ENCODE measurements at regions not wholly inside any gene's neighbourhood (a gene's known extent, or its start where the extent isn't known, plus 50 kb on each side); places are given as distances from the start of the nearest gene placed in this dataset.

DNA sequence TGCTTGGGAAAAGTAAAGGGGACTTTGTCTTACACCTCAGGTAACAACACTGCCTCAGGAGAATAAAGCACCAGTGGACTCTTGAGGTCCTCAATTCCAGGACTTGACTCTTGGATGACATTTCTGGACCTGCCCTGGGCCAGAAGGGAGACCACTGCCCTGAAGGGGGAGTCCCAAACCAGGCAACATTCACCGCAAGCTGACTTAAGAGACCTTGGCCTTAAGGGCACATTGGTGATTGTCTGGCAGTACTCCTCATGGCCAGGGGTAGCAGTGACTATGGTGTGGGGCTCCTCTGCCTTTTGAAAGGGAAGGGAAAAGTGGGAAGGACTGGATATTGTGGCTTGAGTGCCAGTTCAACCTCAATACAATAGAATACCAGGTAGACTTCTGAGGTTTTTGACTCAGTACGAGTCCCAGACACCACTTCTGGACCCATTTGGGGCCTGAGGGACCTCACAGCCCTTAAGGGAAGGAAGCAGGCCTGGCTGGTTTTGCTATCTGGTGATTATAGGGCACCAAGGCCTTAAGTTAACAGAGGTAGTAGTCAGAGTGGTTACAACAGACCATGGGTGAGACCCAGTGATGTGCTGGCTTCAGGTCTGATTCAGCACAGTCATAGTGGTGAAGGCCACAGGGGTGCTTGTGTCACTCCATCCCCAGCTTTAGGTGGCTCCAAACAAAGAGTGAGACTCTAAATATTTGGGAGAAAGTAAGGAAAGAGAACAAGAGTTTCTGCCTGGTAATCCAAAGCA lies 121.2 kb upstream of the TET2 start:
- Mint-ChIP-seq H3K4me3 (no peak overlapping the region), H3K27me3 (ENCODE audit: insufficient read depth, low read depth, poor library complexity) (no peaks in the 10 kb centered on the region), H3K9me3 (no peaks in the 10 kb centered on the region), H3K27ac (no peak overlapping the region), H3K36me3 (ENCODE audit: low read depth) (no peaks in the 10 kb centered on the region), H3K4me1 (no peaks in the 10 kb centered on the region)
- ATAC-seq (peak; percentile 84), DNase-seq (ENCODE audit: low spot score) (peak; percentile 36)
- Histone ChIP-seq H3K9me2 (ENCODE audit: insufficient read depth) (0 out of 2 replicates have a peak, but pooled peaks cover 7% of the 10 kb centered on the region), H3K27ac (ENCODE audit: low read depth) (no peak overlapping the region), H3K79me2 (replicated peaks; ENCODE audit: insufficient read depth) (no peaks in the 10 kb centered on the region), H3K4me2 (no peak overlapping the region), H4K20me1 (replicated peaks; ENCODE audit: insufficient read depth) (no peaks in the 10 kb centered on the region; the same call in 1 of the 2 replicates), H3K27me3 (ENCODE audit: insufficient read depth) (no peaks in the 10 kb centered on the region), H3K36me3 (ENCODE audit: insufficient read depth) (no peaks in the 10 kb centered on the region), H3F3A (replicated peaks; ENCODE audit: low read depth) (no peaks in the 10 kb centered on the region), H3K4me1 (ENCODE audit: insufficient read depth) (no peaks in the 10 kb centered on the region), H2AFZ (no peak overlapping the region), H3K4me3 (no peak overlapping the region)
- TF ChIP-seq, protein P1, sequence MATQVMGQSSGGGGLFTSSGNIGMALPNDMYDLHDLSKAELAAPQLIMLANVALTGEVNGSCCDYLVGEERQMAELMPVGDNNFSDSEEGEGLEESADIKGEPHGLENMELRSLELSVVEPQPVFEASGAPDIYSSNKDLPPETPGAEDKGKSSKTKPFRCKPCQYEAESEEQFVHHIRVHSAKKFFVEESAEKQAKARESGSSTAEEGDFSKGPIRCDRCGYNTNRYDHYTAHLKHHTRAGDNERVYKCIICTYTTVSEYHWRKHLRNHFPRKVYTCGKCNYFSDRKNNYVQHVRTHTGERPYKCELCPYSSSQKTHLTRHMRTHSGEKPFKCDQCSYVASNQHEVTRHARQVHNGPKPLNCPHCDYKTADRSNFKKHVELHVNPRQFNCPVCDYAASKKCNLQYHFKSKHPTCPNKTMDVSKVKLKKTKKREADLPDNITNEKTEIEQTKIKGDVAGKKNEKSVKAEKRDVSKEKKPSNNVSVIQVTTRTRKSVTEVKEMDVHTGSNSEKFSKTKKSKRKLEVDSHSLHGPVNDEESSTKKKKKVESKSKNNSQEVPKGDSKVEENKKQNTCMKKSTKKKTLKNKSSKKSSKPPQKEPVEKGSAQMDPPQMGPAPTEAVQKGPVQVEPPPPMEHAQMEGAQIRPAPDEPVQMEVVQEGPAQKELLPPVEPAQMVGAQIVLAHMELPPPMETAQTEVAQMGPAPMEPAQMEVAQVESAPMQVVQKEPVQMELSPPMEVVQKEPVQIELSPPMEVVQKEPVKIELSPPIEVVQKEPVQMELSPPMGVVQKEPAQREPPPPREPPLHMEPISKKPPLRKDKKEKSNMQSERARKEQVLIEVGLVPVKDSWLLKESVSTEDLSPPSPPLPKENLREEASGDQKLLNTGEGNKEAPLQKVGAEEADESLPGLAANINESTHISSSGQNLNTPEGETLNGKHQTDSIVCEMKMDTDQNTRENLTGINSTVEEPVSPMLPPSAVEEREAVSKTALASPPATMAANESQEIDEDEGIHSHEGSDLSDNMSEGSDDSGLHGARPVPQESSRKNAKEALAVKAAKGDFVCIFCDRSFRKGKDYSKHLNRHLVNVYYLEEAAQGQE (IDR thresholded peaks at IDR 0.05; ENCODE audit: unreplicated experiment) = no peak
- TF ChIP-seq STAT1 (IDR thresholded peaks at IDR 0.05; ENCODE audit: unreplicated experiment) (no peak), POLR2AphosphoS5 (IDR thresholded peaks at IDR 0.05; ENCODE audit: low read depth) (no peak), CREB1 (CRISPR knock-in tag; IDR thresholded peaks at IDR 0.05; ENCODE audit: low read depth) (no peak)
- TF ChIP-seq, protein P2, sequence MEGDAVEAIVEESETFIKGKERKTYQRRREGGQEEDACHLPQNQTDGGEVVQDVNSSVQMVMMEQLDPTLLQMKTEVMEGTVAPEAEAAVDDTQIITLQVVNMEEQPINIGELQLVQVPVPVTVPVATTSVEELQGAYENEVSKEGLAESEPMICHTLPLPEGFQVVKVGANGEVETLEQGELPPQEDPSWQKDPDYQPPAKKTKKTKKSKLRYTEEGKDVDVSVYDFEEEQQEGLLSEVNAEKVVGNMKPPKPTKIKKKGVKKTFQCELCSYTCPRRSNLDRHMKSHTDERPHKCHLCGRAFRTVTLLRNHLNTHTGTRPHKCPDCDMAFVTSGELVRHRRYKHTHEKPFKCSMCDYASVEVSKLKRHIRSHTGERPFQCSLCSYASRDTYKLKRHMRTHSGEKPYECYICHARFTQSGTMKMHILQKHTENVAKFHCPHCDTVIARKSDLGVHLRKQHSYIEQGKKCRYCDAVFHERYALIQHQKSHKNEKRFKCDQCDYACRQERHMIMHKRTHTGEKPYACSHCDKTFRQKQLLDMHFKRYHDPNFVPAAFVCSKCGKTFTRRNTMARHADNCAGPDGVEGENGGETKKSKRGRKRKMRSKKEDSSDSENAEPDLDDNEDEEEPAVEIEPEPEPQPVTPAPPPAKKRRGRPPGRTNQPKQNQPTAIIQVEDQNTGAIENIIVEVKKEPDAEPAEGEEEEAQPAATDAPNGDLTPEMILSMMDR (conservative IDR thresholded peaks at IDR 0.05; ENCODE audit: low read depth in 2 of 2) = peak; percentile 34 to 64

DNA sequence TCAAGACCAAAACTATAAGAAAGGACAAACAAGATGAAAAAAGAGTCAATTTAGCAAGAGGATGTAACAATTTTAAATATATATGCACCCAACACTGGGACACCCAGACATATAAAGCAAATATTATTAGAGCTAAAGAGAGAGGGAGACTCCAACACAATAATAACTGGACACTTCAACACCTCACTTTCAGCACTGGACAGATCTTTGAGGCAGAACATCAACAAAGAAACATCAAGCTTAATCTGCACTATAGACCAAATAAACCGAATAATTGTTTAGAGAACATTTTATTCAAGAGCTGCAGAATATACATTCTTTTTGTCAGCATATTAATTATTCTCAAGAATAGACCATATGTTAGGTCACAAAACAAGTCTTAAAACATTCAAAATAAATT lies 109.7 kb upstream of the TET2 start:
- Histone ChIP-seq H3K27ac (ENCODE audit: low read depth) (no peak overlapping the region), H4K20me1 (replicated peaks; ENCODE audit: insufficient read depth) (no peaks in the 10 kb centered on the region), H3K27me3 (ENCODE audit: insufficient read depth) (no peaks in the 10 kb centered on the region), H3K4me2 (no peak overlapping the region), H3K36me3 (ENCODE audit: insufficient read depth) (no peaks in the 10 kb centered on the region), H2AFZ (no peak overlapping the region), H3K79me2 (replicated peaks; ENCODE audit: insufficient read depth) (no peaks in the 10 kb centered on the region), H3K4me1 (ENCODE audit: insufficient read depth) (no peaks in the 10 kb centered on the region), H3K4me3 (no peak overlapping the region), H3K9me2 (ENCODE audit: insufficient read depth) (no peaks in the 10 kb centered on the region), H3F3A (replicated peaks; ENCODE audit: low read depth) (no peaks in the 10 kb centered on the region)
- Mint-ChIP-seq H3K4me1 (no peaks in the 10 kb centered on the region), H3K36me3 (ENCODE audit: low read depth) (no peaks in the 10 kb centered on the region), H3K9me3 (no peaks in the 10 kb centered on the region), H3K27ac (no peak overlapping the region), H3K27me3 (ENCODE audit: insufficient read depth, low read depth, poor library complexity) (peaks cover 2% of the 10 kb centered on the region), H3K4me3 (no peak overlapping the region)
- ATAC-seq (no peak), DNase-seq (ENCODE audit: low spot score) (no peak)
- TF ChIP-seq, protein P3, sequence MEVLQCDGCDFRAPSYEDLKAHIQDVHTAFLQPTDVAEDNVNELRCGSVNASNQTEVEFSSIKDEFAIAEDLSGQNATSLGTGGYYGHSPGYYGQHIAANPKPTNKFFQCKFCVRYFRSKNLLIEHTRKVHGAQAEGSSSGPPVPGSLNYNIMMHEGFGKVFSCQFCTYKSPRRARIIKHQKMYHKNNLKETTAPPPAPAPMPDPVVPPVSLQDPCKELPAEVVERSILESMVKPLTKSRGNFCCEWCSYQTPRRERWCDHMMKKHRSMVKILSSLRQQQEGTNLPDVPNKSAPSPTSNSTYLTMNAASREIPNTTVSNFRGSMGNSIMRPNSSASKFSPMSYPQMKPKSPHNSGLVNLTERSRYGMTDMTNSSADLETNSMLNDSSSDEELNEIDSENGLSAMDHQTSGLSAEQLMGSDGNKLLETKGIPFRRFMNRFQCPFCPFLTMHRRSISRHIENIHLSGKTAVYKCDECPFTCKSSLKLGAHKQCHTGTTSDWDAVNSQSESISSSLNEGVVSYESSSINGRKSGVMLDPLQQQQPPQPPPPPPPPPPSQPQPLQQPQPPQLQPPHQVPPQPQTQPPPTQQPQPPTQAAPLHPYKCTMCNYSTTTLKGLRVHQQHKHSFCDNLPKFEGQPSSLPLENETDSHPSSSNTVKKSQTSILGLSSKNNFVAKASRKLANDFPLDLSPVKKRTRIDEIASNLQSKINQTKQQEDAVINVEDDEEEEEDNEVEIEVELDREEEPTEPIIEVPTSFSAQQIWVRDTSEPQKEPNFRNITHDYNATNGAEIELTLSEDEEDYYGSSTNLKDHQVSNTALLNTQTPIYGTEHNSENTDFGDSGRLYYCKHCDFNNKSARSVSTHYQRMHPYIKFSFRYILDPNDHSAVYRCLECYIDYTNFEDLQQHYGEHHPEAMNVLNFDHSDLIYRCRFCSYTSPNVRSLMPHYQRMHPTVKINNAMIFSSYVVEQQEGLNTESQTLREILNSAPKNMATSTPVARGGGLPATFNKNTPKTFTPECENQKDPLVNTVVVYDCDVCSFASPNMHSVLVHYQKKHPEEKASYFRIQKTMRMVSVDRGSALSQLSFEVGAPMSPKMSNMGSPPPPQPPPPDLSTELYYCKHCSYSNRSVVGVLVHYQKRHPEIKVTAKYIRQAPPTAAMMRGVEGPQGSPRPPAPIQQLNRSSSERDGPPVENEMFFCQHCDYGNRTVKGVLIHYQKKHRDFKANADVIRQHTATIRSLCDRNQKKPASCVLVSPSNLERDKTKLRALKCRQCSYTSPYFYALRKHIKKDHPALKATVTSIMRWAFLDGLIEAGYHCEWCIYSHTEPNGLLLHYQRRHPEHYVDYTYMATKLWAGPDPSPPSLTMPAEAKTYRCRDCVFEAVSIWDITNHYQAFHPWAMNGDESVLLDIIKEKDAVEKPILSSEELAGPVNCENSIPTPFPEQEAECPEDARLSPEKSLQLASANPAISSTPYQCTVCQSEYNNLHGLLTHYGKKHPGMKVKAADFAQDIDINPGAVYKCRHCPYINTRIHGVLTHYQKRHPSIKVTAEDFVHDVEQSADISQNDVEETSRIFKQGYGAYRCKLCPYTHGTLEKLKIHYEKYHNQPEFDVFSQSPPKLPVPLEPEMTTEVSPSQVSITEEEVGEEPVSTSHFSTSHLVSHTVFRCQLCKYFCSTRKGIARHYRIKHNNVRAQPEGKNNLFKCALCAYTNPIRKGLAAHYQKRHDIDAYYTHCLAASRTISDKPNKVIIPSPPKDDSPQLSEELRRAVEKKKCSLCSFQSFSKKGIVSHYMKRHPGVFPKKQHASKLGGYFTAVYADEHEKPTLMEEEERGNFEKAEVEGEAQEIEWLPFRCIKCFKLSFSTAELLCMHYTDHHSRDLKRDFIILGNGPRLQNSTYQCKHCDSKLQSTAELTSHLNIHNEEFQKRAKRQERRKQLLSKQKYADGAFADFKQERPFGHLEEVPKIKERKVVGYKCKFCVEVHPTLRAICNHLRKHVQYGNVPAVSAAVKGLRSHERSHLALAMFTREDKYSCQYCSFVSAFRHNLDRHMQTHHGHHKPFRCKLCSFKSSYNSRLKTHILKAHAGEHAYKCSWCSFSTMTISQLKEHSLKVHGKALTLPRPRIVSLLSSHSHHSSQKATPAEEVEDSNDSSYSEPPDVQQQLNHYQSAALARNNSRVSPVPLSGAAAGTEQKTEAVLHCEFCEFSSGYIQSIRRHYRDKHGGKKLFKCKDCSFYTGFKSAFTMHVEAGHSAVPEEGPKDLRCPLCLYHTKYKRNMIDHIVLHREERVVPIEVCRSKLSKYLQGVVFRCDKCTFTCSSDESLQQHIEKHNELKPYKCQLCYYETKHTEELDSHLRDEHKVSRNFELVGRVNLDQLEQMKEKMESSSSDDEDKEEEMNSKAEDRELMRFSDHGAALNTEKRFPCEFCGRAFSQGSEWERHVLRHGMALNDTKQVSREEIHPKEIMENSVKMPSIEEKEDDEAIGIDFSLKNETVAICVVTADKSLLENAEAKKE (CRISPR knock-in tag; IDR thresholded peaks at IDR 0.05) = no peak
